ENCODE measurements at regions not wholly inside any gene's neighbourhood (a gene's known extent, or its start where the extent isn't known, plus 50 kb on each side); places are given as distances from the start of the nearest gene placed in this dataset.

DNA sequence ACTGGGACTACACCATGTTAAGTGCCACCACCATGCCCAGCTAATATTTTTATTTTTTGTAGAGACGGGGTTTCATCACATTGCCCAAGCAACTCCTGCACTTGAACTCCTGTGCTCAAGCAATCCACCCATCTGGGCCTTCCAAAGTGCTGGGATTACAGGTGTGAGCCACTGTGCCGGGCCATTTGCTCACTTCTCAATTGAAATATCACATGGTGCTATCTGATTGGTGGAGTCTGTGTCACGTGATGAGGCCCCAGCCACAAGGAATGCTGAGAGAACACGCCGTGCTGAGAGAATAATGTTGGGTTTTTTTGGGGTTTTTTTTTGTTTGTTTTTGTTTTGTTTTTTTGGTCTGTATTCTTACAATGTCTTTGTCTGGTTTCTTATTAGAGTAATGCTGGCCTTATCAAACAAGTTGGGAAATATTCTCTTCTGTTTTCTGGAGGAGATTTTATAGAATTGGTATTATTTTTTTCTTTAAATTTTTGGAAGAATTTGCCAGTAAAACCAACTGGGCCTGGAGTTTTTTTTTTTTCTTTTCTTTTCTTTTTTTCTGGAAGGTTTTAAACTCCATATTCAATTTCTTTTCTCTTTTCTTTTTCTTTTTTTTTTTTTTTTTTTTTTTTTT, 183.2 kb upstream of the KCNG1 start:
- no peak for DNase-seq
- CTCF ChIA-PET, result no interaction called here
- POLR2A ChIA-PET, result no interaction called here
- H3K27me3 Mint-ChIP-seq, result peaks cover 34% of the 10 kb centered on the region
- TF ChIP-seq, protein P1, sequence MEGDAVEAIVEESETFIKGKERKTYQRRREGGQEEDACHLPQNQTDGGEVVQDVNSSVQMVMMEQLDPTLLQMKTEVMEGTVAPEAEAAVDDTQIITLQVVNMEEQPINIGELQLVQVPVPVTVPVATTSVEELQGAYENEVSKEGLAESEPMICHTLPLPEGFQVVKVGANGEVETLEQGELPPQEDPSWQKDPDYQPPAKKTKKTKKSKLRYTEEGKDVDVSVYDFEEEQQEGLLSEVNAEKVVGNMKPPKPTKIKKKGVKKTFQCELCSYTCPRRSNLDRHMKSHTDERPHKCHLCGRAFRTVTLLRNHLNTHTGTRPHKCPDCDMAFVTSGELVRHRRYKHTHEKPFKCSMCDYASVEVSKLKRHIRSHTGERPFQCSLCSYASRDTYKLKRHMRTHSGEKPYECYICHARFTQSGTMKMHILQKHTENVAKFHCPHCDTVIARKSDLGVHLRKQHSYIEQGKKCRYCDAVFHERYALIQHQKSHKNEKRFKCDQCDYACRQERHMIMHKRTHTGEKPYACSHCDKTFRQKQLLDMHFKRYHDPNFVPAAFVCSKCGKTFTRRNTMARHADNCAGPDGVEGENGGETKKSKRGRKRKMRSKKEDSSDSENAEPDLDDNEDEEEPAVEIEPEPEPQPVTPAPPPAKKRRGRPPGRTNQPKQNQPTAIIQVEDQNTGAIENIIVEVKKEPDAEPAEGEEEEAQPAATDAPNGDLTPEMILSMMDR (IDR thresholded peaks at IDR 0.05), result no peak
- H3K27ac Mint-ChIP-seq, result no peak overlapping the region
- H3K36me3 Mint-ChIP-seq (ENCODE audit: low read depth), result no peaks in the 10 kb centered on the region
- intact Hi-C loops (cut with micrococcal nuclease), result no loop called here
- H3K4me1 Mint-ChIP-seq (ENCODE audit: low read depth), result no peaks in the 10 kb centered on the region
- H3K9me3 Mint-ChIP-seq, result no peaks in the 10 kb centered on the region
- ATAC-seq, result no peak
- no peak overlapping the region for H3K4me3 Mint-ChIP-seq

DNA sequence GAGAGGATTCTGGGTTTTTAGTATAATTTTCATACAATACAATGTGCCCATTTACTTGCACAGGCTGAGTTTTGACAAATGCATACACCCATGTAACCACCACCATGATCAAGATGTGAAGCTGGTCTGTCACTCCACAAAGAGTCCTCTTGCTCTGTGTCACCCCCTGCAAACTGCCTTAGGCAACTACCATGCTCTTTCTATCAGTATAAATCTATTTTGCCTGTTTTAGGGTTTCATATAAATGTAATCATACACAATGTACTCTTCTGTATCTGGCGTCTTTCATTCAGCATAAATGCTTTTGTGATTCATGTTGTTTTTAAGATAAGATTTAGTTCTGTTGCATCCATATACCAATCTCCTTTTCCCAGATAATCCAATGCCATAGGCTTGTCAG, 181.9 kb upstream of the KCNG1 start:
- POLR2A ChIA-PET, result no interaction called here

DNA sequence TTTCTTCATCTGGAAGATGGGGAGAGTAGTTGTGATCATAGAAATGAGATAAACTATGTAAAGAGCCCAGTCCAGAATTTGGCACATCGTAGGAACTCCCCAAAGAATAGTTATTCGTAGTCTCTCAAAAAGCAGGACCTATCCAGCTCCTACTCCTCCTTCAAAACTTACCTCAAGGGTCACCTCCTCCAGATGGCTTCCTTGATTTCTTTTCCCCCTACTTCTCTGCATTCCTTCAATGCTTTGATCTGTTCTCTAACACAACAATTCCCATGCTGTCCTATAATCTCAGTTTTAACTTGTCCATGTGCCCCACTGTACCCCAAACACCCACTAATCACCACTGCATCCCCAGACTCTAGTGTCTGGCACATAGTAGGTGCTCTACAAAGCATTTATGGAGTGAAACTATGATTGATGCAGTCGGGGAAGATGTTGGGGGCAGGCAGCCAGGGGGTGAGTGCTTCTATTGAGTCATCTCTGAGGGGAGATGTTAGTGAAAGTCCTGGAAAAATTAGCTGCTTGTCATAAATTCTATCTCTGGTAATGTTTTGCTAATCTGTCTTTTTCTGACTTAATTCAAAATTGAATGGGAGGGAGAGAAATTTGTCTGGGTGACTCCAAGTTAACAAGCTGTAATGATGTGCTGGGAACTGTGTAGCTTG, 181.3 kb upstream of the KCNG1 start:
- Mint-ChIP-seq H3K4me1 (ENCODE audit: low read depth) (no peaks in the 10 kb centered on the region), H3K27me3 (peaks cover 29% of the 10 kb centered on the region), H3K4me3 (no peak overlapping the region), H3K27ac (no peak overlapping the region), H3K36me3 (ENCODE audit: low read depth) (no peaks in the 10 kb centered on the region), H3K9me3 (no peaks in the 10 kb centered on the region)
- ChIA-PET POLR2A (no interaction called here), CTCF (interaction anchor here (0.8 kb wide), 1 partner anchor 217 kb away, joined by 3 read pairs; no protein-coding TSS in a partner anchor)
- TF ChIP-seq, protein P1 (IDR thresholded peaks at IDR 0.05), result no peak
- DNase-seq, result no peak
- no peak for ATAC-seq
- intact Hi-C loops (cut with micrococcal nuclease), result no loop called here

More for the DNA sequence above, 181.9 kb upstream of the KCNG1 start:
- intact Hi-C loops (cut with micrococcal nuclease), result no loop called here
- CTCF ChIA-PET, result interaction anchor here (0.8 kb wide), 1 partner anchor 217 kb away, joined by 3 read pairs; no protein-coding TSS in a partner anchor
- no peaks in the 10 kb centered on the region for H3K4me1 Mint-ChIP-seq (ENCODE audit: low read depth)
- no peaks in the 10 kb centered on the region for H3K36me3 Mint-ChIP-seq (ENCODE audit: low read depth)
- H3K9me3 Mint-ChIP-seq, result no peaks in the 10 kb centered on the region
- DNase-seq, result no peak
- TF ChIP-seq, protein P1 (IDR thresholded peaks at IDR 0.05), result no peak
- H3K27me3 Mint-ChIP-seq, result peaks cover 32% of the 10 kb centered on the region
- no peak overlapping the region for H3K27ac Mint-ChIP-seq
- H3K4me3 Mint-ChIP-seq, result no peak overlapping the region
- ATAC-seq, result no peak

DNA sequence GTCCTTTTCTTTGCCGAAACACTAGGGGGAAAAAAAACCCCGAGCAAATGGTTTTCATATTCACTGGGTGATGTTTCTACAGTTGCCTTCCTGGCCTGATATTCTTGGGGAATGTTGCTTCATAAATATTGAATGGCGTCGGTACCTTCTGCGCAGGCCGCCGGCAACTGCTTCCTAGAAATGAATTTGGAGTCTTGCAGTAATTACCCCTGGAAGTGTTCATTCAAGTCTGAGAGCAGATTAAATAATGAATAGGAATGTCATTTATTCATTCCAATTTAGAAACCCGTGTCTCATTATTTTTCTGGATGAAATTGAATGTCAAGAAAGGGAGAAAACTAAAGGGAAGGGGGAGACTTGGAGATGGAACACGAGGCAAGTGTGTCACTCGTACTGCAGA, 179.4 kb upstream of the KCNG1 start:
- ChIA-PET POLR2A (no interaction called here), CTCF (no interaction called here)
- TF ChIP-seq, protein P1 (IDR thresholded peaks at IDR 0.05), result no peak
- H3K27me3 Mint-ChIP-seq, result peaks cover 17% of the 10 kb centered on the region
- ATAC-seq (no peak), DNase-seq (no peak)
- intact Hi-C loops (cut with micrococcal nuclease), result no loop called here
- no peak overlapping the region for H3K27ac Mint-ChIP-seq
- no peaks in the 10 kb centered on the region for H3K4me1 Mint-ChIP-seq (ENCODE audit: low read depth)
- H3K9me3 Mint-ChIP-seq, result no peaks in the 10 kb centered on the region
- H3K4me3 Mint-ChIP-seq, result no peak overlapping the region
- H3K36me3 Mint-ChIP-seq (ENCODE audit: low read depth), result no peaks in the 10 kb centered on the region

DNA sequence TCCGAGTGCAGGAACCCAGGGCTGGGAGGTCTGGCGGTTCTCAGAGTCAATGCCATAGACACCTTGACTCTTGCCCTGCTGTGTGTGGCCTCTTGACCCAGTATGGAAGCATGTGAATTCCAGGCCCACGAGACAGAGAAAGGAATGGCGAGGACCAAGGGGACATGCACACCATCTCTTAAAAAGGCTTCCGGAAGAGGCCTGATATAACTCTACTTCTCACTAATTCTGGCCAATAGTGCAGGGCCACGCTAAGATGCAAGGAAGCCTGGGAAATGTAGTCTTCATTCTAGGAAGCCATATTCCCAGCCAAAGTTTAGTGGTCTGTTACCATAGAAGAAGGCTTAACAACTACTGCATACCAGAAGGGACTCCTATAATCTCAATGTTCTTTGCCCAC, 177.0 kb upstream of the KCNG1 start:
- POLR2A ChIA-PET, result no interaction called here
- CTCF ChIA-PET, result interaction anchor here (1.0 kb wide), 1 partner anchor 20 kb away, joined by 3 read pairs; no protein-coding TSS in a partner anchor
- TF ChIP-seq, protein P1 (IDR thresholded peaks at IDR 0.05), result no peak

More for the DNA sequence above, 177.0 kb upstream of the KCNG1 start:
- peaks cover 21% of the 10 kb centered on the region for H3K27me3 Mint-ChIP-seq
- DNase-seq, result no peak
- H3K9me3 Mint-ChIP-seq, result no peaks in the 10 kb centered on the region
- no peak overlapping the region for H3K4me3 Mint-ChIP-seq
- no peak overlapping the region for H3K27ac Mint-ChIP-seq
- no peaks in the 10 kb centered on the region for H3K4me1 Mint-ChIP-seq (ENCODE audit: low read depth)
- no peak for ATAC-seq
- no peaks in the 10 kb centered on the region for H3K36me3 Mint-ChIP-seq (ENCODE audit: low read depth)
- intact Hi-C loops (cut with micrococcal nuclease), result no loop called here

Measured in activated CD8-positive, alpha-beta T cell treated with anti-CD3 and anti-CD28 coated beads for 36 hours (primary cell).